ENCODE measurements at regions not wholly inside any gene's neighbourhood (a gene's known extent, or its start where the extent isn't known, plus 50 kb on each side); places are given as distances from the start of the nearest gene placed in this dataset.

- Histone ChIP-seq H3K27ac (peak overlapping the region; percentile 76), H3K36me3 (ENCODE audit: insufficient read depth, low read length) (no peaks in the 10 kb centered on the region), H3K4me3 (peak overlapping the region; percentile 60), H3K9me3 (ENCODE audit: low read depth, low read length) (peaks cover 5% of the 10 kb centered on the region; the same call in 1 of the 2 replicates), H3K9ac (ENCODE audit: insufficient read length) (no peak overlapping the region)
- TF ChIP-seq FOXP2 (optimal IDR thresholded peaks at IDR 0.05; ENCODE audit: control extremely low read depth, extremely low read length, insufficient read depth) (no peak), EZH2 (IDR thresholded peaks at IDR 0.05) (no peak), POLR2AphosphoS5 (IDR thresholded peaks at IDR 0.05; ENCODE audit: borderline replicate concordance, low read depth, low read length) (no peak)
- no peak for DNase-seq (ENCODE audit: low read depth, low spot score)
These were observed 240.5 kb downstream of the MREG start for GRCh38 chr2:215772634-215773563.

- Histone ChIP-seq H3K27ac (peak overlapping the region; percentile 76), H3K9ac (ENCODE audit: insufficient read length) (no peak overlapping the region), H3K9me3 (ENCODE audit: low read depth, low read length) (peaks cover 5% of the 10 kb centered on the region; the same call in 1 of the 2 replicates), H3K4me3 (peak overlapping the region; percentile 60), H3K36me3 (ENCODE audit: insufficient read depth, low read length) (no peaks in the 10 kb centered on the region)
- DNase-seq (ENCODE audit: low read depth, low spot score) = peak; percentile 95
- no peak for TF ChIP-seq EZH2 (IDR thresholded peaks at IDR 0.05)
- peak; percentile 43 for TF ChIP-seq FOXP2 (optimal IDR thresholded peaks at IDR 0.05; ENCODE audit: control extremely low read depth, extremely low read length, insufficient read depth)
- peak; percentile 59; the same call in 1 of the 2 replicates for TF ChIP-seq POLR2AphosphoS5 (IDR thresholded peaks at IDR 0.05; ENCODE audit: borderline replicate concordance, low read depth, low read length)
These were observed 241.3 kb downstream of the MREG start for GRCh38 chr2:215772003-215772402.

- H3K9ac ChIP-seq (ENCODE audit: insufficient read length) = peak overlapping the region; percentile 24
- H3K4me3 ChIP-seq = peak overlapping the region; percentile 60
- TF ChIP-seq EZH2 (IDR thresholded peaks at IDR 0.05) (no peak), FOXP2 (optimal IDR thresholded peaks at IDR 0.05; ENCODE audit: control extremely low read depth, extremely low read length, insufficient read depth) (no peak), POLR2AphosphoS5 (IDR thresholded peaks at IDR 0.05; ENCODE audit: borderline replicate concordance, low read depth, low read length) (no peak)
- no peak for DNase-seq (ENCODE audit: low read depth, low spot score)
- peaks cover 5% of the 10 kb centered on the region; the same call in 1 of the 2 replicates for H3K9me3 ChIP-seq (ENCODE audit: low read depth, low read length)
- H3K27ac ChIP-seq = peak overlapping the region; percentile 76
- no peaks in the 10 kb centered on the region for H3K36me3 ChIP-seq (ENCODE audit: insufficient read depth, low read length)
These were observed 242.1 kb downstream of the MREG start for GRCh38 chr2:215771241-215771640.

- Histone ChIP-seq H3K9me3 (ENCODE audit: low read depth, low read length) (peaks cover 5% of the 10 kb centered on the region; the same call in 1 of the 2 replicates), H3K9ac (ENCODE audit: insufficient read length) (no peak overlapping the region), H3K36me3 (ENCODE audit: insufficient read depth, low read length) (no peaks in the 10 kb centered on the region), H3K27ac (no peak overlapping the region), H3K4me3 (no peak overlapping the region)
- no peak for DNase-seq (ENCODE audit: low read depth, low spot score)
- TF ChIP-seq POLR2AphosphoS5 (IDR thresholded peaks at IDR 0.05; ENCODE audit: borderline replicate concordance, low read depth, low read length) = no peak
- TF ChIP-seq FOXP2 (optimal IDR thresholded peaks at IDR 0.05; ENCODE audit: control extremely low read depth, extremely low read length, insufficient read depth) = no peak
- no peak for TF ChIP-seq EZH2 (IDR thresholded peaks at IDR 0.05)
These were observed 242.7 kb downstream of the MREG start for GRCh38 chr2:215770668-215771067.

GRCh38 chr2:215769246-215769645 lies 244.1 kb downstream of the MREG start:
- TF ChIP-seq POLR2AphosphoS5 (IDR thresholded peaks at IDR 0.05; ENCODE audit: borderline replicate concordance, low read depth, low read length) (no peak), EZH2 (IDR thresholded peaks at IDR 0.05) (no peak), FOXP2 (optimal IDR thresholded peaks at IDR 0.05; ENCODE audit: control extremely low read depth, extremely low read length, insufficient read depth) (no peak)
- H3K4me3 ChIP-seq = no peak overlapping the region

GRCh38 chr2:215767625-215768024 lies 245.7 kb downstream of the MREG start:
- no peaks in the 10 kb centered on the region for H3K36me3 ChIP-seq (ENCODE audit: insufficient read depth, low read length)
- H3K9me3 ChIP-seq (ENCODE audit: low read depth, low read length) = peaks cover 5% of the 10 kb centered on the region; the same call in 1 of the 2 replicates
- H3K4me3 ChIP-seq = no peak overlapping the region
- no peak overlapping the region for H3K27ac ChIP-seq
- no peak overlapping the region for H3K9ac ChIP-seq (ENCODE audit: insufficient read length)
- DNase-seq (ENCODE audit: low read depth, low spot score) = no peak
- no peak for TF ChIP-seq POLR2AphosphoS5 (IDR thresholded peaks at IDR 0.05; ENCODE audit: borderline replicate concordance, low read depth, low read length)
- TF ChIP-seq EZH2 (IDR thresholded peaks at IDR 0.05) = no peak
- no peak for TF ChIP-seq FOXP2 (optimal IDR thresholded peaks at IDR 0.05; ENCODE audit: control extremely low read depth, extremely low read length, insufficient read depth)

More at GRCh38 chr2:215769246-215769645, 244.1 kb downstream of the MREG start:
- H3K27ac ChIP-seq = no peak overlapping the region
- H3K9me3 ChIP-seq (ENCODE audit: low read depth, low read length) = peaks cover 5% of the 10 kb centered on the region; the same call in 1 of the 2 replicates
- no peak overlapping the region for H3K9ac ChIP-seq (ENCODE audit: insufficient read length)
- DNase-seq (ENCODE audit: low read depth, low spot score) = no peak
- no peaks in the 10 kb centered on the region for H3K36me3 ChIP-seq (ENCODE audit: insufficient read depth, low read length)

GRCh38 chr2:215765729-215766360 lies 247.5 kb downstream of the MREG start:
- Histone ChIP-seq H3K36me3 (ENCODE audit: insufficient read depth, low read length) (no peaks in the 10 kb centered on the region), H3K9me3 (ENCODE audit: low read depth, low read length) (peaks cover 5% of the 10 kb centered on the region; the same call in 1 of the 2 replicates), H3K9ac (ENCODE audit: insufficient read length) (no peak overlapping the region), H3K4me3 (no peak overlapping the region), H3K27ac (no peak overlapping the region)
- no peak for TF ChIP-seq EZH2 (IDR thresholded peaks at IDR 0.05)
- TF ChIP-seq POLR2AphosphoS5 (IDR thresholded peaks at IDR 0.05; ENCODE audit: borderline replicate concordance, low read depth, low read length) = no peak
- no peak for TF ChIP-seq FOXP2 (optimal IDR thresholded peaks at IDR 0.05; ENCODE audit: control extremely low read depth, extremely low read length, insufficient read depth)
- no peak for DNase-seq (ENCODE audit: low read depth, low spot score)
